ENCODE measurements at regions not wholly inside any gene's neighbourhood (a gene's known extent, or its start where the extent isn't known, plus 50 kb on each side); places are given as distances from the start of the nearest gene placed in this dataset.
A peak's percentile ranks its signal among the peaks of the same experiment; 100 is the strongest.
"Not testable (repeated sequence)": the region's sequence is repeated elsewhere in the genome, so short reads cannot be mapped to it uniquely, and the experiment has no call there.

- not testable (repeated sequence) for DNase-seq
These were observed 389.8 kb downstream of the DSEL start for GRCh38 chr18:67126751-67127150.

- no peak for DNase-seq
These were observed 392.6 kb downstream of the DSEL start for GRCh38 chr18:67123901-67124300.

- DNase-seq = no peak
These were observed 398.7 kb downstream of the DSEL start for GRCh38 chr18:67117804-67118203.

- no peak for DNase-seq
These were observed 407.0 kb downstream of the DSEL start for GRCh38 chr18:67109535-67109934.

GRCh38 chr18:67108894-67109293 lies 407.6 kb downstream of the DSEL start:
- no peak for DNase-seq

DNA sequence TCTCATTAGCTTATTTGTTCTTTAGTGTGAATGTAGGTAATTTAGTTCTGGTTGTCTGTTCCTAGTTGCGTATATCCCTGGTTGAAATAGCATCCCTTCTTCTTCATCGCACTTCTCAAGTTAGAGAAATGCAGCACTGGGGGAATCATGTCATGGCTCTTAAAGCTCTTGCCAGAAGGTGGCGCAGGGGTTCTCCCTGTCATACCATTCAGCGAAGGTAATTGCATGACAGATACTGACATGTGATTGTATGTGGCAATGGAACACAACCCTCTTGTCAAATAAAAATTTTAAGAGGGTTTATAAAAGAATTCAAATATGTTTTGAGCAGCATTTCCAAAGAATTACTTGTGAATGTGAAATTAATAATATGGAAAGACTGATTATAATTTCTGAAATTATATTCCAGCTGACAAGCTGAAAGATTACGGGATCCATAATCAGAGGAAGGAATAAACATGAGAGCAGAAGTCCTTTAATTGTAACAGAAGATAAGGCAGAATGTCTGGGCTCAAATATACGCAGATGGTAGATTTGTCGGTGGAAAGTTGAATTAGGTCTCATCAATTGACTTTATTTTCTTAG lies 411.7 kb downstream of the DSEL start:
- peak; percentile 82 for DNase-seq

- no peak for DNase-seq
These were observed 422.4 kb downstream of the DSEL start for GRCh38 chr18:67094123-67094522.

- no peak for DNase-seq
These were observed 424.4 kb downstream of the DSEL start for GRCh38 chr18:67092141-67092540.

DNA sequence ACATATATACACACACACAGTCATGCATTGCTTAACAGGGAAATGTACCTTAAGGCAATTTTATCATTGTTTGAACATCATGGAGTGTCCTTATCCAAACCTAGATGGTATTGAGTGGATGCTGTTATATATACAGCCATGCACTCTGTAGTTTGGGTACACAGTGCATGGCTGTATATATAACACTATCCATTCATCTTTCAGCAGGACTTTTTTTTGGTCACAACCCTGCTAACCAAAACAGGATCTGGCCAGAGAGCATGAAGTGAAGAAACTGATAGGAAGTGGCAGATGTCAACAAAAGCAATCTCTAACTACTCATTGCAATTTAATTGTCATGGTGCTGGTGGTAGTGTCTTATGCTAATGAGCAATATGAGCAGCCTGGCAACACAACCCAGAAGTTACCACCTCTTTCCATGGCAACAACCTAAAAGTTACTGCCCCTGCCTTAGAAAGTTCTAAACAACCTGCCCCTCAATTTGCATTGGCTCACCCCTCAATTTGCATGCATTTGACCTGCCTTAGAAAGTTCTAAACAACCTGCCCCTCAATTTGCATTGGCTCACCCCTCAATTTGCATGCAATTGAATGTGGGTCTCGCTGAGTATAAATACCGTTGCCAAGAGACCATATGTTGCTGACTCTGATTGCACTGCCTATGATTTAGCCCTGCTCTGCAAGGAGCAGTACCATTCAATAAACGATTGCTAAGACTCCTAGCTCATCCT lies 434.9 kb downstream of the DSEL start:
- DNase-seq = no peak

GRCh38 chr18:67080601-67081000 lies 435.9 kb downstream of the DSEL start:
- DNase-seq = no peak

GRCh38 chr18:67074309-67074708 lies 442.2 kb downstream of the DSEL start:
- peak; percentile 59 for DNase-seq

- DNase-seq = no peak
These were observed 443.7 kb downstream of the DSEL start for GRCh38 chr18:67072791-67073190.

DNA sequence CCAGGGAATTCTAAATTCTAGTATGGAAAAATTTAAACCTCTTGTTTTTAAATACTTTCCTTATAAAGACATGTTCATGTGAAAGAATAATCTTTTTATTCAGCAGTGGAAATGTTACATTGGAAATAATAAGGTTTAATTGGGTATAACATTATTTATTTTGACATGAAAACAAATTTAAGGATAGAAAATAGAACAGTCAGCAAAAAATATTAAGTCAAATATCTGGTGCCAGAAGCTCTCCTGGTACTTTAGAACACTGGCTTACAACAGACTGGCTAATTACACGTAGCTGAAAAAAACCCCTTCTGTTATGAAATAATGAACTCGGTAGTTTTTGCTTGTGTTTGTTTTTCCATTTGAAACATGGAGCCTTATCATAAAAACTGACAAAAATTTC lies 447.9 kb downstream of the DSEL start:
- peak; percentile 26 for DNase-seq

GRCh38 chr18:67047334-67047733 lies 443.4 kb upstream of the CDH19 start:
- DNase-seq = no peak

DNA sequence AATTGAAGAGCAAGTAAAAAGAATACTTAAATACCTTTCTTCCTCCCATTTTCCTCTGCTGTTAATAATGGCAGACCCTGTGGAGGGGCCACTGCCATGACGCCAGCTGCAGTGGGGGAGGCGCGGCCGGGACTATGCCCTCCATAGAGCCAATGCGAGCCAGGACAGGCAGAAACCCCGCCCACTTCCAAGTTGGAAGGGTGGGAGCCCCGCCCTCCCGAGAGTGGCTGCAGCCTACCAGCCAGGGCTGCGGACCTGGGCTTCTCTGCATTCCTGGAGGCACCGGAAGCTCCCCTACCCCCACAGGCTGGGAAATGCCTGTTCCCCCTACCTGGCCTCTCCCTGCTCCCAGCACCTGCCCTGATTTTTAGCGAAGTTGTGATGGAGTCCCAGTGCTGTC lies 439.4 kb upstream of the CDH19 start:
- DNase-seq = no peak

- no peak for DNase-seq
These were observed 437.4 kb upstream of the CDH19 start for GRCh38 chr18:67041334-67041733.

DNA sequence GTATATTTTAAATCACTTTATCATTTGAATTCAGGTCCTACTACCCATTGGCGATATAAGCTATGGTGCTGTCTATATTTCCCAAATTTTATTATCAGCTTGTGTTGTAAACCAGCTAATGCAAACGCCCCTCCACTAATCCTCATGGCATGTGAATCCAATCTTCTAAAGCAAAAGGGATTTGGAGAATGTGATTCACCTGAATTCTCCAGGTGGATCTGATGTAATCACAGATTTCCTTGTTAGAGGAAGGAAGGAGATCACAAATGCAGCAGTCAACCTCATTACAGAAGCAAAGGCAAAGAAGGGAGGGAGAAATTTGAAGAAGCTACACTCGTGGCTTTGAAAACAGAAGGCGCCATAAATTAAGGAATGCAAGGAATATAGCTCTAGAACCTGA lies 431.1 kb upstream of the CDH19 start:
- DNase-seq = no peak

DNA sequence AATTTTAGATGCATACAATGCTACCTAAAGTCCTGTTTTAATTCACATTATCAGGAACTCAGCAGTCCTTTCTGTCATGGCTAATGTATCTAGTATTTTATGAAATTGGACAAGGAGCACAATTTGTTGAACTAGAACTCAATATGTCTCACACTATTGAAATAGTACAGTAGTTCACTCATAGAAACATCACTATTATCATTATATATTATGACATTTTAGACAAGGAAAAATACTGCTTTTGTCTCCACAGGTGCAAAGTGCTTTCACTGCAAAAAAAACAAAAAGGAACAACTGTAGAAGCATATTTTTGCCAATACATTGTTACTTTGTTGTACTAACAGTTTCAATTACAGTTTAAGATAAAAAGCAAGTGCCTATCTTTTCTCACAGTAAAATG lies 419.2 kb upstream of the CDH19 start:
- DNase-seq = no peak

DNA sequence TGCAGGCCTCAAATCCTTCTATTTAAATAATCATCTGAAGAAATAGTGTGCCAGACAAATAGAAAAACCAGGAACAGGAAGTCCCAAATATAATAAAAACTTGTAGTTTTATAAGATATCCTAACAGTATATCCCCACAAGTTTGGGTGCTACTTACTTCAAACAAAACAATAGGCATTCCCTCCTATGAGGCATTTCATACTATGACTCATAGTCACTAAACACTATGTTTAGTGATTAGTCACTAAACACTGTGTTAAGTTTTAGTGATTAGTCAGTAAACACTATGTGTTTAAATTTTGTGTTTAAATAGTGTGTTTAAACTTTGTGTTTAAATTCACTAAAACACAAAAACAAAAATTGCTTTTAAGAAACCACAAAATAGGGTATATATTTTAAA lies 407.0 kb upstream of the CDH19 start:
- DNase-seq = no peak

- DNase-seq = no peak
These were observed 404.1 kb upstream of the CDH19 start for GRCh38 chr18:67007999-67008398.

- DNase-seq = no peak
These were observed 403.2 kb upstream of the CDH19 start for GRCh38 chr18:67007085-67007484.

- no peak for DNase-seq
These were observed 397.2 kb upstream of the CDH19 start for GRCh38 chr18:67001052-67001451.

DNA sequence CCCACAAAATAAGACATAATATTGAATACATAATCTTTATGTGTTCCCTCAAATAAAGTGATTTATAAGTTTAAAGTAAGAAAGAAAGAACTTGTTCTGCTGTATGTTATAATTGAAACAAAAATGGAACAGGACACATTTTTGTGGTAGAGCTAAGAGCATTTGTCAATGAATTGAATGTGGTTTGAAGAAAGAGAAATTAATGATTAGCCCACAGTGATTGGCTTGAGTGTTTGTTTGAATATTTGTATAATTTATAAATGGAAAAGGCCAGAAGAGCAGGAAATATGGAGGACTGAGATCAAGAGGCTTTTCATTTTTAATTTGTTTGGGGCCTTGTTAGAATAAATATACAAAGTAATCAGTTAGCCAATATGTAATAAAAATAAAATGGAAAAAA lies 395.1 kb upstream of the CDH19 start:
- DNase-seq = no peak

DNA sequence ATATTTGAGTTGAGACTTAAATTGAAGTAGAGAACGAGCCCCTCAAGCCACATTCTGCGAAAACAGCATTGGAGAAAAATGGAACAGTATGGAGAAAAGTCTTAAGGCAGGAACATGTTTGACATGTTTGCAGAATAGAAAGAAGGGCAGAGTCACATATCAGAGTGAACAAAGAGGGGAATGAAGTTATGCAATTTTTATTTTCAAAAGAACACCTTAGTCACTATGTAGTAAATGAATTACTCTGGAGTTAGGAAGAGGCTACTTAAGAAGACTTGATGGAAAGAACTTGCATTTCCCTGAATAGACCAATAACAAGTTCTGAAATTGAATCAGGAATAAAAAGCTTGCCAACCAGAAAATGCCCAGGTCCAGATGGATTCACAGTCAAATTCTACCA lies 391.4 kb upstream of the CDH19 start:
- no peak for DNase-seq

DNA sequence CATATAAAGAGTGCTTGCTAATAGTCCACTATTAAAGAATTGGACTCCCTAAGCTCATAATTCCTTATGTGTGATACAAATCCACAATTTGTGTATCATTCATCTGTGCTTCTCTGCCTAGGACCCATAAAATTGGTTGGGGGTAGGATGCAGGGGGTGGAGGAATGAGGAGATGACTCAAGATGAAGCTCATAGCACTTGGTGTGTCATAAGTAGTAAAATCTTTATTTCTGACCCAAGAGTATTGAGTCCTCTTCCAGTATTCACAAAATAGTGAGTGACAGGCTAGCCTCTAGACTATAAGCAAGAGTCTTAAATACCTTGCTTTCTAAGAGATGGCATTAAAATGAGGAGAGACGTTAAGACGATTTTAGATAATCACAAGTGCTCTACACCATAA lies 390.9 kb upstream of the CDH19 start:
- DNase-seq = no peak
